ENCODE measurements at regions not wholly inside any gene's neighbourhood (a gene's known extent, or its start where the extent isn't known, plus 50 kb on each side); places are given as distances from the start of the nearest gene placed in this dataset.
A peak's percentile ranks its signal among the peaks of the same experiment; 100 is the strongest.

DNA sequence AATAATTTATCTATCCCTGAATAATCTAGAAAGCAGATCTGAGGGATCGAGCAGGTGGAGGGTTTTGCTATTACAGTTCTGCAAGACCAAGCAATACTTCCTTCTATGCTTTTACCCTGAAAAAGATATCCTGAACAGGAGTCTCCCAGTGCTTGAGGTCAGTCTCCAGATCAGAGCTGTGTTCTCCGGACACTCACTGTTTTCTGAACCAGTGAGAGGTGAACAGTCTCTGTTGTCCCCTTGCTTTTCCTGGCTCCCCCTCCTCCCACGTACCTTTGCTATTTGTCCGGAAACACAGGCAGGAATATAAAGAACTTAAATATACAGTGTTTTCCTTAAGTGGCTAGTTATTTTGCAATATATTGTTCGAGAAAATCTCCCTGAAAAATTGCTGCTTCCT, 116.6 kb downstream of the ATXN3L start:
- Histone ChIP-seq H3K9me3 (ENCODE audit: control insufficient read depth, low read depth, low read length) (no peaks in the 10 kb centered on the region), H3K27me3 (ENCODE audit: control insufficient read depth, insufficient read depth, low read length) (no peaks in the 10 kb centered on the region), H3K4me1 (ENCODE audit: control insufficient read depth, insufficient read depth, low read length) (peaks cover 5% of the 10 kb centered on the region), H3K4me3 (ENCODE audit: low read length) (no peak overlapping the region), H3K36me3 (ENCODE audit: control insufficient read depth, insufficient read depth, low read length) (no peaks in the 10 kb centered on the region), H3K27ac (ENCODE audit: low read length) (no peak overlapping the region)
- WGBS (ENCODE audit: insufficient coverage, low lambda C conversion rate) = no CpG with 5 or more reads among the region's 5 CpGs
- no peak for DNase-seq

- 100% methylated on average over 1 of the region's 14 CpGs for WGBS (ENCODE audit: insufficient coverage, low lambda C conversion rate)
- DNase-seq = no peak
- Histone ChIP-seq H3K27ac (ENCODE audit: low read length) (no peak overlapping the region), H3K9me3 (ENCODE audit: control insufficient read depth, low read depth, low read length) (no peaks in the 10 kb centered on the region), H3K36me3 (ENCODE audit: control insufficient read depth, insufficient read depth, low read length) (no peaks in the 10 kb centered on the region), H3K4me3 (ENCODE audit: low read length) (no peak overlapping the region), H3K27me3 (ENCODE audit: control insufficient read depth, insufficient read depth, low read length) (no peaks in the 10 kb centered on the region), H3K4me1 (ENCODE audit: control insufficient read depth, insufficient read depth, low read length) (peaks cover 5% of the 10 kb centered on the region)
These were observed 118.1 kb downstream of the ATXN3L start for GRCh38 chrX:13201605-13202219.

- H3K4me1 ChIP-seq (ENCODE audit: control insufficient read depth, insufficient read depth, low read length) = peaks cover 5% of the 10 kb centered on the region
- H3K4me3 ChIP-seq (ENCODE audit: low read length) = no peak overlapping the region
- H3K27me3 ChIP-seq (ENCODE audit: control insufficient read depth, insufficient read depth, low read length) = no peaks in the 10 kb centered on the region
- H3K36me3 ChIP-seq (ENCODE audit: control insufficient read depth, insufficient read depth, low read length) = no peaks in the 10 kb centered on the region
- no peak for DNase-seq
- H3K9me3 ChIP-seq (ENCODE audit: control insufficient read depth, low read depth, low read length) = no peaks in the 10 kb centered on the region
- H3K27ac ChIP-seq (ENCODE audit: low read length) = no peak overlapping the region
- WGBS (ENCODE audit: insufficient coverage, low lambda C conversion rate) = 100% methylated on average over 1 of the region's 2 CpGs
These were observed 119.5 kb downstream of the ATXN3L start for GRCh38 chrX:13200398-13200797.

GRCh38 chrX:13198762-13199064, 121.1 kb downstream of the ATXN3L start:
- Histone ChIP-seq H3K27ac (ENCODE audit: low read length) (no peak overlapping the region), H3K27me3 (ENCODE audit: control insufficient read depth, insufficient read depth, low read length) (no peaks in the 10 kb centered on the region), H3K4me1 (ENCODE audit: control insufficient read depth, insufficient read depth, low read length) (peaks cover 2% of the 10 kb centered on the region), H3K9me3 (ENCODE audit: control insufficient read depth, low read depth, low read length) (no peaks in the 10 kb centered on the region), H3K4me3 (ENCODE audit: low read length) (no peak overlapping the region), H3K36me3 (ENCODE audit: control insufficient read depth, insufficient read depth, low read length) (no peaks in the 10 kb centered on the region)
- WGBS (ENCODE audit: insufficient coverage, low lambda C conversion rate) = no CpG with 5 or more reads among the region's 3 CpGs
- DNase-seq = no peak

DNA sequence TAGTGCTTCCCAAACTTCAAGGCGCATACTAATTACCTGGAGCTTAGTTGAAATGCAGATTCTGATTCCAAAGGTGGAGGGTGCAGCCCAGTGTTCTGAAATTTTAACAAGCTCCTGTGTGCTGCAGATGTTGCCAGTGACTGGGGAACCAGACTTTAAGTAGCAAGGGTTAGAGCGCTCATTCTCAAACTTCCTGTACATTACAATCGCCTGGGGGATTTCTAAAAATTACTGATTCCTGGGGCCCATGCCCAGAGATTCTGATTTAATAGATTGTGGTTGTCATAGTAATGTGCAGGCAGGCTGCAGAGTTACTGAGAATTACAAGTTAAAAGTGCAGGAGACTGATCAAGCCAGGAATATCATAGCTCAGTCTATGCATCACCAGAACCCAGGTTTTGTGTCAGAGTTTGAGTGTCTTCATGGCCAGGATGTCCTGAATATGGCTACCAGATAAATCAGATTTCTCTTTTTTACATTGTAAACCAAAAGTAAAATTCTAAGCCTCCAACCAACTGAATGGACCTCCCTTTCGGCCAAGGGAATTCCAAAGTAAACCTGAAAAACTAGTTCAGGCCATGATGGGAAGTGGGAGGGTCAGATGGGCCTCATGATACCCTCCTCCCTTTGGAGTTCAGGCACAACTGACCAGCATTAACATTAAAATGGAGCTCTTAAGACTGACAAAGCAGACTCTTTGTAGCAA, 121.6 kb downstream of the ATXN3L start:
- no peaks in the 10 kb centered on the region for H3K36me3 ChIP-seq (ENCODE audit: control insufficient read depth, insufficient read depth, low read length)
- no CpG with 5 or more reads among the region's 4 CpGs for whole genome bisulfite sequencing (ENCODE audit: insufficient coverage, low lambda C conversion rate)
- H3K4me1 ChIP-seq (ENCODE audit: control insufficient read depth, insufficient read depth, low read length) = no peaks in the 10 kb centered on the region
- H3K4me3 ChIP-seq (ENCODE audit: low read length) = no peak overlapping the region
- no peaks in the 10 kb centered on the region for H3K27me3 ChIP-seq (ENCODE audit: control insufficient read depth, insufficient read depth, low read length)
- no peak overlapping the region for H3K27ac ChIP-seq (ENCODE audit: low read length)
- H3K9me3 ChIP-seq (ENCODE audit: control insufficient read depth, low read depth, low read length) = no peaks in the 10 kb centered on the region
- no peak for DNase-seq

DNA sequence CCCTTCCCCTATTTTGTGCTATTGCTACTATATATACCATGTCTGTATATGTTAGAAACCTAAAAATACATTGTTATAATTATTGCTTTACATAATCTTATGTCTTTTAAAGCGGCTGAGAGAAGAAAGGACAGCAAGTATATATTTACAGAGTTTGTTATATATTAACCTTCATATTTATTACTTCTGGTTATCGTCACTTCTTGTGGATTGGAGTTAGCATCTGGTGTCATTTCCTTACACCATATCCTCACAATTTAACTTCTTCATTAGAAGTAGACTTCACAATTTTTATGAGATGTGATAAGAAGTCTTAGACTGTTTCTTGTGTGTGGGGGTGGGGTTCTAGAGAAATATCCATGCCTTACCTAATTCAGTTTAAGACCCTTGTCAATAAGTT, 123.1 kb downstream of the ATXN3L start:
- Histone ChIP-seq H3K4me1 (ENCODE audit: control insufficient read depth, insufficient read depth, low read length) (no peaks in the 10 kb centered on the region), H3K4me3 (ENCODE audit: low read length) (no peak overlapping the region), H3K9me3 (ENCODE audit: control insufficient read depth, low read depth, low read length) (no peaks in the 10 kb centered on the region), H3K27ac (ENCODE audit: low read length) (no peak overlapping the region), H3K36me3 (ENCODE audit: control insufficient read depth, insufficient read depth, low read length) (no peaks in the 10 kb centered on the region), H3K27me3 (ENCODE audit: control insufficient read depth, insufficient read depth, low read length) (no peaks in the 10 kb centered on the region)
- WGBS (ENCODE audit: insufficient coverage, low lambda C conversion rate) = 43% methylated on average over 1 of the region's 2 CpGs
- peak in 1 of 2 donors; percentile 52 for DNase-seq

DNA sequence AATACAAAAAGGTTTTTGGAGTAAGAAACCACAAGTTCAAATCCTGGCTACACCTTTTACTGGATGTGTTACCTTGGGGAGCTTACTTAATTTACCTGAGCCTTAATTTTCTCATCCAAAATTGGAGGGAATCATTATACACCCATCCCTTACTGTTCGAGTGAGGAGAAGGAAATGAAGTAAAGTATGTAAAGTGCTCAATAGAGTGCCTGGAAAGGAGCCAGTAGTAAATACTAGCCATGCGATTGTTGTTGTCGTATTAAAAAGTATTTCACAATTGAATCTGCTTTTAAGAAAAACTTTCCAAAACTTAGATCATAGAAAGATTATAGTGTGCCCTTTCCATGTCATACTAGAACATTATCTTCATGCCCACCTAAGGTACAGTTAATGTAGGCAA, 124.5 kb downstream of the ATXN3L start:
- Histone ChIP-seq H3K27me3 (ENCODE audit: control insufficient read depth, insufficient read depth, low read length) (no peaks in the 10 kb centered on the region), H3K27ac (ENCODE audit: low read length) (no peak overlapping the region), H3K4me3 (ENCODE audit: low read length) (no peak overlapping the region), H3K4me1 (ENCODE audit: control insufficient read depth, insufficient read depth, low read length) (no peaks in the 10 kb centered on the region), H3K9me3 (ENCODE audit: control insufficient read depth, low read depth, low read length) (no peaks in the 10 kb centered on the region), H3K36me3 (ENCODE audit: control insufficient read depth, insufficient read depth, low read length) (no peaks in the 10 kb centered on the region)
- 77% methylated on average over 2 of the region's 3 CpGs for WGBS (ENCODE audit: insufficient coverage, low lambda C conversion rate)
- DNase-seq = no peak

DNA sequence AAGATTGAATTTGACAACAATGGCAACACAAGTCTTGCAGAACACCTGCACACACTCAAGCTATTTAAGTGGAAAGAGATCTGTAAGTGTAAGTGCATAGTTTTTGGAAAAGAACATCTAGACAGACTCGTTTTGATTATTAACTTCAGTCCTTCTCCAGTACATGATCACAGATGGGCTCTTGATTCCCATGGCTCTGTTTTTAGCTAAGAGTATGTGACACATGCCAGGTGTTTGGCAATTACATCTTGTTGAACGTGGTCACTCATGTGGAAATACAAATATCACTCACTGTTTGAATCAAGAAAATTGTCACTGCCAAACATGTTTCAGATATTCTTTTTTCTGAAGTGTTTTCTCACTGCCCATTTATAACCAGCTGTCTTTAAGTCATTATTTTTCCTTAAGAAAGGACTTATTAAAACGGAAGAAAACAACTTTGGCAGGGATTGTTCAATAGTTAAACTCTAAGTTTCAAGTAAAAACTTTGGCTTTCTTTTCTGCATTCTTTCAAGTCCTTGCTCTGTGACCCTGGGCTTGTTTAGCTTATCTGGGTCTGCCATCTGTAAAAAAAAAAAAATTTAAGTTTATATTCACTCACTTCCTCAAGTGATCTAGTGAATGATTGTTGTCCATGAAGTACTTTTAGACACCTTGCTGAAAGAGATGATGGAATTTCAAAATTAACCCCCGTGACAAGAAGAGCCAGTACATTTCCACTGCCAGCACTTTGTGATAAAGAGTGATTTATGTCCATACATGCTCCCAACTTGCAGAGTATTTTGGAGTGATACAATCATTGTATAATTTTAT, 125.4 kb downstream of the ATXN3L start:
- Histone ChIP-seq H3K4me1 (ENCODE audit: control insufficient read depth, insufficient read depth, low read length) (no peaks in the 10 kb centered on the region), H3K27ac (ENCODE audit: low read length) (no peak overlapping the region), H3K36me3 (ENCODE audit: control insufficient read depth, insufficient read depth, low read length) (no peaks in the 10 kb centered on the region), H3K27me3 (ENCODE audit: control insufficient read depth, insufficient read depth, low read length) (no peaks in the 10 kb centered on the region), H3K9me3 (ENCODE audit: control insufficient read depth, low read depth, low read length) (no peaks in the 10 kb centered on the region), H3K4me3 (ENCODE audit: low read length) (no peak overlapping the region)
- no peak for DNase-seq
- WGBS (ENCODE audit: insufficient coverage, low lambda C conversion rate) = no CpG with 5 or more reads among the region's 4 CpGs

DNA sequence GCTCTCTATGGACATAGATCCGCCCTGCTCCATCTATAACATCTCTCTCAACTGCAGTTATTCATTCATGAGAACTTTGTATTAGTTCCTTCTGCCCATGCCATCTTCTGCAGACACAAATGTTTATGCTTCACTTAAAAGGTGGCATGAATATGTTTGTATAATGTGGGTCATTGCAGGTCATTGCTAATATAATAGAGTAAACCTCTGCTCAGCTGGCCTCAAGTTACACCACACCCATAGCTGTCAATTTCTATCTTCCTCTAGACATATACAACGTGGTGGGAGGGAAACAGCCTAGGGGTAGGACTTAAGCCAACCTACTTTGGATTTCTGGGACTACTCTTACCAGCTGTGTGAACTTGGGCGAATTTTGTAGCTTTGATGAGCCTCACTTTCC, 129.8 kb downstream of the ATXN3L start:
- no CpG with 5 or more reads among the region's 3 CpGs for WGBS (ENCODE audit: insufficient coverage, low lambda C conversion rate)

GRCh38 chrX:13189380-13189779, 130.5 kb downstream of the ATXN3L start:
- Histone ChIP-seq H3K36me3 (ENCODE audit: control insufficient read depth, insufficient read depth, low read length) (no peaks in the 10 kb centered on the region), H3K4me3 (ENCODE audit: low read length) (no peak overlapping the region), H3K9me3 (ENCODE audit: control insufficient read depth, low read depth, low read length) (no peaks in the 10 kb centered on the region), H3K27me3 (ENCODE audit: control insufficient read depth, insufficient read depth, low read length) (no peaks in the 10 kb centered on the region), H3K4me1 (ENCODE audit: control insufficient read depth, insufficient read depth, low read length) (no peaks in the 10 kb centered on the region), H3K27ac (ENCODE audit: low read length) (no peak overlapping the region)
- WGBS (ENCODE audit: insufficient coverage, low lambda C conversion rate) = no CpG with 5 or more reads among the region's 6 CpGs
- DNase-seq = no peak

More for the DNA sequence above, 129.8 kb downstream of the ATXN3L start:
- Histone ChIP-seq H3K4me3 (ENCODE audit: low read length) (no peak overlapping the region), H3K9me3 (ENCODE audit: control insufficient read depth, low read depth, low read length) (no peaks in the 10 kb centered on the region), H3K36me3 (ENCODE audit: control insufficient read depth, insufficient read depth, low read length) (no peaks in the 10 kb centered on the region), H3K4me1 (ENCODE audit: control insufficient read depth, insufficient read depth, low read length) (no peaks in the 10 kb centered on the region), H3K27ac (ENCODE audit: low read length) (no peak overlapping the region), H3K27me3 (ENCODE audit: control insufficient read depth, insufficient read depth, low read length) (no peaks in the 10 kb centered on the region)
- no peak for DNase-seq
